Head of caudate nucleus (tissue), 42 donors: ENCODE measurements at regions not wholly inside any gene's neighbourhood (a gene's known extent, or its start where the extent isn't known, plus 50 kb on each side); places are given as distances from the start of the nearest gene placed in this dataset.
"Not testable (repeated sequence)": the region's sequence is repeated elsewhere in the genome, so short reads cannot be mapped to it uniquely, and the experiment has no call there.

Experiments used
- DNase-seq, 42 donors: peaks; one replicate each; pipeline versions ENCODE4 v3.0.0 to v3.0.0-alpha.2; 2020 to 2021; ENCODE audit warnings: mixed read lengths in 7 of 42
- intact Hi-C: fragments of 100-400 bp; cut with DNase I; formaldehyde crosslinking; loops from one replicate; pipeline ENCODE4 v1.15.0; 2022

GRCh38 chr15:70512772-70513362, 250.5 kb downstream of the UACA start:
- DNase-seq = peak in 1 of 42 donors; percentile 43
- intact Hi-C loops = no loop called here

DNA sequence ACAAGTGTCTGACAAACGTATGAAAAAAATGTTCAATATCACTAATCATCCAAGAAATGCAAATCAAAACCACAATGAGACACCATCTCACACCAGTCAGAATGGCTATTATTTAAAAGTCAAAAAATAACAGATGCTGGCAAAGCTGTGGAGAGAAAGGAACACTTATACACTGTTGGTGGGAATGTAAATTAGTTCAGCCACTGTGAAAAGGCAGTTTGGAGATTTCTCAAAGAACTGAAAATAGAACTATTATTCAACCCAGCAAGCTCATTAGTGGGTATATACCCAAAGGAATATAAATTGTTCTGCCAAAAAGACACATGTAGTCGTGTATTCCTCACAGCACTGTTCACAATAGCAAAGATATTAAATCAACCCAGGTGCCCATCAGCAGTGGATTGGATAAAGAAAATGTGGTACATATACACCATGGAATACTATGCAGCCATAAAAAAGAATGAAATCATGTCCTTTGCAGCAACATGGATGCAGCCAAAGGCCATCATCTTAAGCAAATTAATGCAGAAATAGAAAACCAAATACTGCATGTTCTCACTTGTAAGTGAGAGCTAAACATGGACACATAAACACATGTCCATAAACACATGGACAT, 251.3 kb downstream of the UACA start:
- DNase-seq, intact Hi-C loops: not testable (repeated sequence)

DNA sequence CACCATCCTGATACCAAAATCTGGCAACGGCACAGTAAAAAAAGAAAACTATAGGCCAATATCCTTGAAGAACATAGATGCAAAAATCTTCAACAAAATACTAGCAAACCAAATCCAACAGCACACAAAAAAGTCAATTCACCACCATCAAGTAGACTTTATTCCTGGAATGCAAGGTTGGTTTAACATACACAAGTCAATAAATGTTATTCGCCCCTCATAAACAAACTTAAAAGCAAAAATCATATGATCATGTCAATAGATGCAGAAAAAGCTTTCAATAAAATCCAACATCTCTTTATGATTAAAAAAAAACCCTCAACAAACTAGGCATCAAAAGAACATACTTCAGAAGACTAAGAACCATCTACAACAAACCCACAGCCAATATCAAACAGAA, 252.9 kb downstream of the UACA start:
- DNase-seq = no peak

GRCh38 chr15:70509731-70510143, 253.6 kb downstream of the UACA start:
- intact Hi-C loops = no loop called here

More for the DNA sequence above, 252.9 kb downstream of the UACA start:
- intact Hi-C loops = no loop called here

GRCh38 chr15:70509282-70509662, 254.1 kb downstream of the UACA start:
- peak in 2 of 42 donors; percentile 22 to 25 for DNase-seq
- intact Hi-C loops = no loop called here

More at GRCh38 chr15:70509731-70510143, 253.6 kb downstream of the UACA start:
- DNase-seq = no peak

- intact Hi-C loops = no loop called here
- DNase-seq = no peak
These were observed 254.6 kb downstream of the UACA start for GRCh38 chr15:70508561-70509281.

DNA sequence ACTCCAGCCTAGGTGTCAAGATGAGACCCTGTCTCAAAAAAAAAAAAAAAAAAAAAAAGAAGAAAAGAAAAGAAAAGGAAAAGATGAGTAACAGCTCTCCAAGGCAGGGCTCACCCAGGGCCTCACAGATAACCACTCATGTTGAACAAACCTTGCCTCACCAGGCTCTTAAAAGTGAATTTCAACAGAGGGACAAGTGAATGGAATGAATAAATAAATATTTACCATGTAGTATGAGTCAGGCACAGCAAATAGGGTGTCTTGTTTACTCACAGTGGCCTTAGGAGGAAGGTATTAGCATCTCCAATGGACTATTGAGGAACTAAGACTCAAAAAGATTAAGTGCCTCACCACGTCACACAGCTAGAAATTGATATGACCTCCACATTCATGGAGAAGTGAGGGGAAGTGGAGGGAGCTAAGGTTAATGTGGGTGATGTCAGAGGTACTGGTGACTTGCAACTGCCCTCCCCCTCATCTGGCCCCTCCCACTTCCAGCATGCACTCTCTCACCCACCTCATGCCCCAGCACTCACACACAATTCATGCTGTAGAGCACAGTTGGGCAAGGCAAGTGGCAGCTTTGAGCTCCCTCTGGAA, 255.5 kb downstream of the UACA start:
- DNase-seq = no peak
- intact Hi-C loops = no loop called here

GRCh38 chr15:70505936-70506912, 257.1 kb downstream of the UACA start:
- DNase-seq = no peak

DNA sequence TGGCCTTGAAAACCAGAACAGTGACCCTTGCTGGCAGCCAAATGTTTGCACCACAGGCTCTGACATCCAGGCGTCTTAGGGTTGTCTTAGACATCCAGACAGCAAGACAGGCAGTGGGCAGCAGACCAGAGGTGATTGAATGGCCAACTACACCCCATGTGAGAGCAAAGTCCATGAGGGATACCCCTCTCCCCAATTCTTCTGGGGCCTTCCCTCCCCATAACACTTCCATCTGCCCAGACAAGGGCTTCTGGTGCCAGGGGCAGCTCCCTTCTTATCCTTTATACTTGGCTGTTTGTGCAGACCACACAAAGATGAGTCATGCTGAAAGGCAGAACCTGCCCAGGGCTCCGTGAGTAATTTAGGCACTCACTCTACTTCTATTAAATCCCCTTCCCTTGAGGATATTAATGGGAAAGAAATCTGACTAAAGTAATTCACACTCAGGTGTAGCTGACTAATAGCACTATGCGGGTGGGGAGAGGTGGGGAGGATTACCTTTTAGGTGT, 257.9 kb downstream of the UACA start:
- DNase-seq = peak in 3 of 42 donors; percentile 21 to 49 (median 28)

More at GRCh38 chr15:70505936-70506912, 257.1 kb downstream of the UACA start:
- intact Hi-C loops = no loop called here

GRCh38 chr15:70504988-70505387, 258.4 kb downstream of the UACA start:
- DNase-seq = no peak
- intact Hi-C loops = no loop called here

More for the DNA sequence above, 257.9 kb downstream of the UACA start:
- intact Hi-C loops = no loop called here

- DNase-seq = peak in 33 of 42 donors; percentile 11 to 79 (median 45)
- intact Hi-C loops = no loop called here
These were observed 258.9 kb downstream of the UACA start for GRCh38 chr15:70504299-70504951.

- intact Hi-C loops = no loop called here
- no peak for DNase-seq
These were observed 259.5 kb downstream of the UACA start for GRCh38 chr15:70503798-70504298.

DNA sequence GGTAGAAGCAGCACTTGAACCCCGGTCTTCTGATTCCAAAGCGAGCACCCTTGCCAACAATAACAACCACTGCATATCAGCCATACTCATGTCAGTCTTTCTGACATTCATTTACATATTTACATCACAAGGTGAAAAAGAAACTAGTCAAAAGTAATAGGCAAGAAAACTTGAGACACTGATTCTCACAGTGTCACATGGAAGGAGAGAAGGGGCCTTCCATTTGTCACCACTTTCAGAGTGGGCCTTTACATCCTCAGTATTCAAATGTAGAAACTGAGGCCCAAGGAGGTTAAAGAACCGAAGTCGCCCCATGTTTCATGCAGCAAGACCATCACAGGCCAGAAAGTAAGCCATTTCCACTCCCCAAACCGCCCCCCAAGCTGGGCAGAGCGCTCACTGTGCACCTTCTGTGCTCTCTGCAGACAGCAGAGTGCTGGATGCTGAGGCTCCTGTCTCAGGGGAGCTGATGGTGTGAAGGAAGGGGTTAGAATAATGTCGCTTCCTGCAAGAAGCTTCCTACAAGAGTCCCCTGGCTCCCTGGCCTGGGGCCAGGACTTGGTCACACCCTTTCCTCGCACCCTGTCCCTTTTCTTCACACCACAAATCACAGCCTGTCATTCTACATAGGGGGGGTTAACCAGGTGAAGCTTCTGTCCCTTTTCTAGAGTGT, 260.1 kb downstream of the UACA start:
- intact Hi-C loops = no loop called here

DNA sequence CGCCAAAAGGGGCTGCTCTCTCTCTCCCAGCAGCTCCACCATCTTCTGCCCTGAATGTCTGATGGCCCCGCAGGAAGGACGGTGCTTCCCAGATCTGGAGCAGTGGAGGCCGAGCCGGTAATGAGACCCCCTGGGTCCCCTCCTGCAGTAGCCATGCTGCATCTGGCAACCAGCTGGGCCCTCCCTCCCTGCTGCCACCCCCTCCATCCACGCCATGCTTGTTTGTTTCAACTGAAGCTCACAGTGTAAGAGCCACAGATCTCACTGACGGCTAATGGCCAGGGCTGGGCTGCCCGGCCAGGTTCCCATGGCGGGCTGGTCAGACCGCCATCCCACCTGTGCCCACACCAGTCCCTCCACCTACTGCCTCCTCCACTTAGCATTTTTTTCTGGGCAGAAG, 260.8 kb downstream of the UACA start:
- DNase-seq = no peak
- intact Hi-C loops = no loop called here

More for the DNA sequence above, 260.1 kb downstream of the UACA start:
- no peak for DNase-seq

- intact Hi-C loops = no loop called here
- DNase-seq = no peak
These were observed 261.5 kb downstream of the UACA start for GRCh38 chr15:70501849-70502248.

DNA sequence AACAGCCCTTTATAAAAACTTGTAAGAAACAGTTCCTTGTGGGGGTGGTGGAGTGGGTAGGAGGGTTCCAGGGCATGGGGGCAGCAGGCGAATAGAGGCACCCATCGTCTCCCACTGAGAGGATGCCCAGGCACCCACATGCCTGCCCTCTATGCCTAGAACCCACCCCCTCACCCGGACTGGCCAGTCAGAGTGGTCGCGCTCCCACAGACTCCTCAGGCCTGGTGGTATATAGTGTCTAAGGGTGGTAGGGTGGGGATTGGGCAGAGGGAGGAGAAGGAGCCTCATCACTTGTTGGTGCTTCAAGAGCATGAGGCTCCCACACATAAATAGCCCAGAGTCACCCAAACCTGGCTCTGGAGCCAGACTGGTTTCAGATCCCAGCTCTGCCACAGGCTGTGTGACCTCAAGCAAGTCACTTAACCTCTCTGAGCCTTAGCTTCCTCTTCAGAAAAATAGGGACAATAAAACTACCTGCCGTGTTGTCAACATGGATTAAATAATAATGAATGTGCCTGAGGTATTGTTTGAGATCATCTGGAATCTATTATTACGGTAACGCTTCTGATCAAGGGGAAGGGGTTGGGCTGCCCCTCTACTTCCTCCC, 262.1 kb downstream of the UACA start:
- intact Hi-C loops = no loop called here
- no peak for DNase-seq

DNA sequence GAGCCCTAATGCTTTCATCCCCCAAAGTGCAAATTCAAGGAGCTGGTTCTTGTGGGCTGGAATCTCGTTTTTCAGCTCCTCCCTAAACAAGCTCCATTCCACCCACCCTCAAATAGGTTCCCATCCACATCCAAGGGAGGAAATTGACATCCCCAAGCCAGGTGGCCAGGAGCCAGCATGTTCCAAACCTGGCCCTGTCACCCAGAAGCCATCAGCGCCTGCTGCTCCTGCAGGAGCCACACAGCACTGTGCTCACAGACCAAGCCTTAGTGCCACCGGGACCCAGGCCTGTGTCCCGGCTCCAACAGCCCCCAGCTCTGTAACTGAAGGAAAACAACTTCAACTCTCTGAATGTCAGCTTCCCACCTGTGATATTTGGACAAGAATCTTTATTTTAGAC, 263.6 kb downstream of the UACA start:
- no peak for DNase-seq
- intact Hi-C loops = no loop called here
